Stomach (tissue), 8 donors: ENCODE measurements at regions not wholly inside any gene's neighbourhood (a gene's known extent, or its start where the extent isn't known, plus 50 kb on each side); places are given as distances from the start of the nearest gene placed in this dataset.

Experiments
- DNase-seq, 2 donors: peaks; one replicate each; pipeline versions ENCODE4 v3.0.0 to v3.0.0-alpha.2; 2013 to 2019
- H3K27ac ChIP-seq, 5 donors: fragments of 200-600 bp in 4 of 5; sonication (generic) in 4 of 5; one replicate each; pipeline ENCODE4 v1.5.1; 2013 to 2019; ENCODE audit warnings: mild to moderate bottlenecking in 1 of 5, moderate library complexity in 1 of 5
- H3K27me3 ChIP-seq, 3 donors: fragments of 200-600 bp; sonication (generic); one replicate each; pipeline ENCODE4 v1.5.1; 2017 to 2019; ENCODE audit warnings: mixed run types in 1 of 3
- H3K36me3 ChIP-seq, 4 donors: fragments of 200-600 bp; sonication (generic); 1 replicate in 3 of 4; 2 replicates in 1 of 4; pipeline ENCODE4 v1.5.1; 2016 to 2019
- H3K4me1 ChIP-seq, 4 donors: fragments of 200-600 bp; sonication (generic); one replicate each; pipeline ENCODE4 v1.5.1; 2016 to 2019
- H3K4me3 ChIP-seq, 4 donors: fragments of 200-600 bp; sonication (generic) in 3 of 4; one replicate each; pipeline ENCODE4 v1.5.1; 2016 to 2019; ENCODE audit warnings: mild to moderate bottlenecking in 1 of 4
- H3K9me3 ChIP-seq, 4 donors: fragments of 200-600 bp; sonication (generic); one replicate each; pipeline ENCODE4 v1.5.1; 2016 to 2019
- EP300 ChIP-seq: sonication (generic); formaldehyde crosslinking; IDR thresholded peaks from one replicate; pipeline ENCODE4 v1.6.1; 2017; ENCODE audit warnings: antibody characterized with exemption
- POLR2A ChIP-seq, 4 donors: fragments of 450-650 bp; IDR thresholded peaks; one replicate each; pipeline ENCODE4 v1.6.1; 2016; ENCODE audit warnings: antibody characterized with exemption in 4 of 4, control low read depth in 2 of 4, mild to moderate bottlenecking in 1 of 4, moderate library complexity in 1 of 4
- POLR2AphosphoS5 ChIP-seq, 3 donors: sonication (generic); formaldehyde crosslinking; IDR thresholded peaks; one replicate each; pipeline ENCODE4 v1.6.1; 2016; ENCODE audit warnings: antibody characterized with exemption in 3 of 3
- WGBS, 5 donors: extraction: QIAGEN DNeasy Blood & Tissue Kit in 3 of 5; methylation state at CpG; one replicate each; pipeline versions ENCODE4 v1.1.5 to v1.1.7; 2013 to 2018; 5-methylcytosine and 5-hydroxymethylcytosine counted together
- intact Hi-C: fragments of 100-400 bp; cut with DNase I; formaldehyde crosslinking; loops from one replicate; pipeline ENCODE4 v1.15.1; 2023; ENCODE audit warnings: low total_unique reads
- TF ChIP-seq, protein P1 (sequence below), 7 experiments: fragments of 450-650 bp in 4 of 7; fragments of 200-600 bp in 3 of 7; sonication (generic) in 3 of 7; IDR thresholded peaks; one replicate each; pipeline ENCODE4 v1.5.1; 2016 to 2019; ENCODE audit warnings: antibody characterized with exemption in 7 of 7, control low read depth in 2 of 7, mild to moderate bottlenecking in 1 of 7
- donor health status: healthy with polysubstance abuse.
- donor health status: Bipolar disorder and iron deficiency.
- donor health status: healthy.

DNA sequence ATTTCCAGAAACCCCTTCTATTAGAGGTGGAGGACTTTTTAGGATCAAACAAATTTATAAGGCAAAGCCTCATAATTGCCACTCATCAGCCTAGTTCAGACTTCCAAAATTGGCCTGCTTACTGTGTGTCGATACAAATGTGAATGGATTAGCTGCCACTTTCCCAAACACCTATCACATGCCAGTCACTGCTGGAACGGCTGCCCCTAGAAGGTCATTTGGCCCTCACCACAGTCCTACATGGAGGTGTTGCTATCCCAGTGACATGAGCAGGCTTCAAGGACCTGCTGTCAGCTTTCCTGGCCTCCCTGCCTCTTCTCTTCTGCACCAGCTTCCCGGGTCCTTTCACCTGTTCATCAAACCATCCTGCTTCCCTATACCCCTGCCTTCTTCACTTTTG lies 279.2 kb upstream of the SKOR2 start:
- Histone ChIP-seq H3K9me3 (no peaks in the 10 kb centered on the region), H3K27me3 (peaks cover 0 to 34% (median 11%) of the 10 kb centered on the region in 3 donors), H3K27ac (no peak overlapping the region), H3K4me3 (no peak overlapping the region), H3K36me3 (no peaks in the 10 kb centered on the region), H3K4me1 (peaks cover 0 to 6% (median 2%) of the 10 kb centered on the region in 4 donors)
- intact Hi-C loops: no loop called here
- 75 to 91% (median 81%) methylated on average over 2 to 3 of the region's 3 CpGs for WGBS, 5 donors
- TF ChIP-seq EP300 (no peak), POLR2A (IDR thresholded peaks at IDR 0.05) (no peak), POLR2AphosphoS5 (IDR thresholded peaks at IDR 0.05) (no peak)
- TF ChIP-seq, protein P1, sequence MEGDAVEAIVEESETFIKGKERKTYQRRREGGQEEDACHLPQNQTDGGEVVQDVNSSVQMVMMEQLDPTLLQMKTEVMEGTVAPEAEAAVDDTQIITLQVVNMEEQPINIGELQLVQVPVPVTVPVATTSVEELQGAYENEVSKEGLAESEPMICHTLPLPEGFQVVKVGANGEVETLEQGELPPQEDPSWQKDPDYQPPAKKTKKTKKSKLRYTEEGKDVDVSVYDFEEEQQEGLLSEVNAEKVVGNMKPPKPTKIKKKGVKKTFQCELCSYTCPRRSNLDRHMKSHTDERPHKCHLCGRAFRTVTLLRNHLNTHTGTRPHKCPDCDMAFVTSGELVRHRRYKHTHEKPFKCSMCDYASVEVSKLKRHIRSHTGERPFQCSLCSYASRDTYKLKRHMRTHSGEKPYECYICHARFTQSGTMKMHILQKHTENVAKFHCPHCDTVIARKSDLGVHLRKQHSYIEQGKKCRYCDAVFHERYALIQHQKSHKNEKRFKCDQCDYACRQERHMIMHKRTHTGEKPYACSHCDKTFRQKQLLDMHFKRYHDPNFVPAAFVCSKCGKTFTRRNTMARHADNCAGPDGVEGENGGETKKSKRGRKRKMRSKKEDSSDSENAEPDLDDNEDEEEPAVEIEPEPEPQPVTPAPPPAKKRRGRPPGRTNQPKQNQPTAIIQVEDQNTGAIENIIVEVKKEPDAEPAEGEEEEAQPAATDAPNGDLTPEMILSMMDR (IDR thresholded peaks at IDR 0.05): no peak
- no peak for DNase-seq

DNA sequence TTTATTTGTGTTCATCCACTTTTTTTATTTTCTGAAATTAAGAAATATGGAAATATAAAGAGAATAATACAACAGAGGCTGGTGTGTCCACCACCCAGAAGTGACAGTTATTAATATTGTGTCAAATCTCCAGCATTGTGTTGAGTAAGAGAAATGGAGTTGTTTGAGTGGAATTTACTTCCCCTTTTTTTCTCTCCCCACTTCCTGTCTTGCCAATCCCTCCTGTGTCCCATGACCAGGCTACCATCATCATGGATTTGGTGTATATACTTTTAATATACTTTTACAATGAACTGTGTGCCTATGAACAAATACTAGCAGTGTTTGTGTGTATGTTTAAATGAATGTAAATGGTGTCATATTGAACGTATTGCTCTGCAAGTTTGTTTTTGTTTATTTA lies 276.9 kb upstream of the SKOR2 start:
- Histone ChIP-seq H3K9me3 (no peaks in the 10 kb centered on the region), H3K36me3 (no peaks in the 10 kb centered on the region), H3K27me3 (peaks cover 0 to 30% (median 11%) of the 10 kb centered on the region in 3 donors), H3K4me3 (no peak overlapping the region), H3K27ac (no peak overlapping the region), H3K4me1 (peaks cover 0 to 6% (median 2%) of the 10 kb centered on the region in 4 donors)
- TF ChIP-seq POLR2AphosphoS5 (IDR thresholded peaks at IDR 0.05): no peak
- TF ChIP-seq POLR2A (IDR thresholded peaks at IDR 0.05): no peak
- TF ChIP-seq, protein P1 (IDR thresholded peaks at IDR 0.05): no peak
- no peak for TF ChIP-seq EP300
- DNase-seq: no peak
- intact Hi-C loops: no loop called here
- whole genome bisulfite sequencing, 5 donors: 65 to 83% (median 69%) methylated on average over 1 of the region's 1 CpG

DNA sequence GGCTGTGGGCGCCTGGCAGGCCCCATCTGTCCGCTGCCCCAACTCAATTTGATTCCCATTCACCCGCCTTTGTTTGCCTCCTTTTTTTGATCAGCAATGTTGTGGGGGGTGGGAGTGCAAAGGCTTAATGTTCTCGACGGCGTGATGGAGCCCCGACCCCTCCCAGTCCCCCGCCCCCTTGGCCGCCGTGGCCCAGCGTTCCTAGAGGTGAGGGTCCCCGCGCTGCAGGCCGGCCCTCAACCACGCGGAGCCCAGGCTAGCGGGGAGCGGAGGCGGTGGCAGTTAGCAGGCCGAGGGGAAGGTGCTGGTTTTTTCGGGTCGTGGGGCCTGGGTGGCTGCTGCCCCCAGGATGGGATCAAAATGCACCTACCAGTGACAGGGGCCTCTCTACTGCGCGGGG lies 274.7 kb upstream of the SKOR2 start:
- Histone ChIP-seq H3K27me3 (peaks cover 0 to 16% (median 5%) of the 10 kb centered on the region in 3 donors), H3K9me3 (no peaks in the 10 kb centered on the region), H3K4me1 (no peaks in the 10 kb centered on the region), H3K36me3 (no peaks in the 10 kb centered on the region), H3K4me3 (no peak overlapping the region), H3K27ac (no peak overlapping the region)
- 48 to 63% (median 52%) methylated on average over 18 to 24 of the region's 24 CpGs for WGBS, 5 donors
- TF ChIP-seq EP300 (no peak), POLR2AphosphoS5 (IDR thresholded peaks at IDR 0.05) (no peak), POLR2A (IDR thresholded peaks at IDR 0.05) (no peak)
- TF ChIP-seq, protein P1 (IDR thresholded peaks at IDR 0.05): no peak
- no peak for DNase-seq
- intact Hi-C loops: no loop called here

DNA sequence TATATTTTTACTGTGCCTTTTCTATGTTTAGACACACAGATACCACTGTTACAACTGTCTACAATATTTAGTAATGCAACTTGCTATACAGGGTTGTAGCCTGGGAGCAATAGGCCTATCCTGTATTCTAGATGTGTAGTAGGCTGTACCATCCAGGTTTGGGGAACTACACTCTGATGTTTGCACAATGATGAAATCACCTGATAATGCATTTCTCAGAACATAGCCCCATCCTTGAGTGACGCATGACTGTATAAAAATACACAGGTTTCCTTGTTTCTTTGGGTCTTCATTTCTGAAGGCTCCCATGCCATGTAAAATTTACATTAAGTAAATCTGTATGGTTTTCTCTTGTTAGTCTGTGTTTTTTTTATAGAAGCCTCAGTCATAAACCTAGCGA lies 270.9 kb upstream of the SKOR2 start:
- H3K36me3 ChIP-seq: no peaks in the 10 kb centered on the region
- WGBS, 5 donors: 76 to 90% (median 86%) methylated on average over 2 of the region's 2 CpGs
- no peaks in the 10 kb centered on the region for H3K4me1 ChIP-seq
- TF ChIP-seq POLR2AphosphoS5 (IDR thresholded peaks at IDR 0.05): no peak
- TF ChIP-seq, protein P1 (IDR thresholded peaks at IDR 0.05): no peak
- no peak for TF ChIP-seq POLR2A (IDR thresholded peaks at IDR 0.05)
- TF ChIP-seq EP300: no peak
- no peak overlapping the region for H3K27ac ChIP-seq
- H3K9me3 ChIP-seq: no peaks in the 10 kb centered on the region
- DNase-seq: no peak
- intact Hi-C loops: no loop called here
- no peak overlapping the region for H3K4me3 ChIP-seq
- peaks cover 0 to 9% (median 0%) of the 10 kb centered on the region in 3 donors for H3K27me3 ChIP-seq
